Smooth muscle cell (in vitro differentiated cells): ENCODE measurements at regions not wholly inside any gene's neighbourhood (a gene's known extent, or its start where the extent isn't known, plus 50 kb on each side); places are given as distances from the start of the nearest gene placed in this dataset.

ENCODE experiments used
- DNase-seq: peaks from one replicate; lab custom pipeline; 2025; ENCODE audit not compliant: unreplicated experiment; lab: John Stamatoyannopoulos, UW
- H2AFZ ChIP-seq: fragments of 200-600 bp; sonication (generic); 2 replicates; pipeline ENCODE4 v1.6.0; 2016; ENCODE audit warnings: antibody characterized with exemption, low read depth, mild to moderate bottlenecking
- H3F3A ChIP-seq: fragments of 200-600 bp; sonication (generic); 2 replicates; pipeline ENCODE4 v1.6.0; 2017; ENCODE audit warnings: antibody characterized with exemption, low read depth
- H3K27ac ChIP-seq: fragments of 200-600 bp; sonication (generic); 2 replicates; pipeline ENCODE4 v1.5.1; 2016; ENCODE audit warnings: low read depth, mild to moderate bottlenecking
- H3K27me3 ChIP-seq: fragments of 200-600 bp; sonication (generic); 2 replicates; pipeline ENCODE4 v1.6.1; 2016; ENCODE audit warnings: low read depth, mild to moderate bottlenecking
- H3K36me3 ChIP-seq: fragments of 200-600 bp; sonication (generic); 2 replicates; pipeline ENCODE4 v1.5.1; 2016; ENCODE audit warnings: low read depth
- H3K4me1 ChIP-seq: fragments of 200-600 bp; sonication (generic); 2 replicates; pipeline ENCODE4 v1.5.1; 2016; ENCODE audit warnings: low read depth
- H3K4me2 ChIP-seq: fragments of 200-600 bp; sonication (generic); 2 replicates; pipeline ENCODE4 v1.6.0; 2016; ENCODE audit warnings: mild to moderate bottlenecking
- H3K4me3 ChIP-seq: fragments of 200-600 bp; sonication (generic); 2 replicates; pipeline ENCODE4 v1.5.1; 2016; ENCODE audit warnings: mild to moderate bottlenecking
- H3K79me2 ChIP-seq: fragments of 200-600 bp; sonication (generic); 2 replicates; pipeline ENCODE4 v1.6.0; 2016; ENCODE audit warnings: low read depth, mild to moderate bottlenecking
- H3K9ac ChIP-seq: fragments of 200-600 bp; sonication (generic); 2 replicates; pipeline ENCODE4 v1.6.0; 2016; ENCODE audit warnings: low read depth
- H3K9me3 ChIP-seq: fragments of 200-600 bp; sonication (generic); replicated peaks from 2 replicates; pipeline ENCODE4 v1.5.1; 2016; ENCODE audit warnings: low read depth
- H4K20me1 ChIP-seq: fragments of 200-600 bp; sonication (generic); 2 replicates; pipeline ENCODE4 v1.6.0; 2016; ENCODE audit warnings: low read depth
- CTCF ChIP-seq: fragments of 200-600 bp; sonication (generic); IDR thresholded peaks from 2 replicates; pipeline ENCODE4 v1.5.1; 2017; ENCODE audit warnings: borderline replicate concordance, mild to moderate bottlenecking, antibody characterized with exemption; ENCODE audit not compliant: insufficient read depth, poor library complexity, severe bottlenecking
- WGBS: methylation state at CpG from one replicate; pipeline ENCODE4 v1.1.7; 2016; ENCODE audit warnings: low lambda C conversion rate; 5-methylcytosine and 5-hydroxymethylcytosine counted together

GRCh38 chr13:22243469-22244163, 572.7 kb downstream of the FGF9 start:
- H3K4me2 ChIP-seq, result no peak overlapping the region

GRCh38 chr13:22252281-22252830, 581.5 kb downstream of the FGF9 start:
- Histone ChIP-seq H2AFZ (no peak overlapping the region), H3K27ac (no peak overlapping the region), H3K36me3 (no peaks in the 10 kb centered on the region), H4K20me1 (no peaks in the 10 kb centered on the region), H3K79me2 (no peaks in the 10 kb centered on the region), H3K27me3 (no peaks in the 10 kb centered on the region), H3K9me3 (no peaks in the 10 kb centered on the region), H3K4me3 (no peak overlapping the region), H3K4me2 (no peak overlapping the region), H3K4me1 (no peaks in the 10 kb centered on the region), H3K9ac (no peak overlapping the region), H3F3A (no peaks in the 10 kb centered on the region)
- TF ChIP-seq CTCF, result no peak
- DNase-seq, result no peak
- WGBS, result 79% methylated on average over 11 of the region's 11 CpGs

More at GRCh38 chr13:22243469-22244163, 572.7 kb downstream of the FGF9 start:
- Histone ChIP-seq H2AFZ (no peak overlapping the region), H3K27ac (no peak overlapping the region), H3K4me1 (peaks cover 6% of the 10 kb centered on the region), H3F3A (no peaks in the 10 kb centered on the region), H3K4me3 (no peak overlapping the region), H4K20me1 (no peaks in the 10 kb centered on the region), H3K36me3 (no peaks in the 10 kb centered on the region), H3K27me3 (no peaks in the 10 kb centered on the region), H3K9ac (no peak overlapping the region), H3K79me2 (no peaks in the 10 kb centered on the region), H3K9me3 (no peaks in the 10 kb centered on the region)
- no peak for TF ChIP-seq CTCF
- WGBS, result 81% methylated on average over 9 of the region's 9 CpGs
- no peak for DNase-seq

- H3K36me3 ChIP-seq, result no peaks in the 10 kb centered on the region
- TF ChIP-seq CTCF, result no peak
- no peak overlapping the region for H3K9ac ChIP-seq
- H3K9me3 ChIP-seq, result no peaks in the 10 kb centered on the region
- WGBS, result 97% methylated on average over 4 of the region's 4 CpGs
- no peaks in the 10 kb centered on the region for H3K79me2 ChIP-seq
- no peak overlapping the region for H3K4me2 ChIP-seq
- no peak overlapping the region for H3K27ac ChIP-seq
- no peak overlapping the region for H3K4me3 ChIP-seq
- H2AFZ ChIP-seq, result no peak overlapping the region
- H3K27me3 ChIP-seq, result no peaks in the 10 kb centered on the region
- H3F3A ChIP-seq, result no peaks in the 10 kb centered on the region
- H3K4me1 ChIP-seq, result no peaks in the 10 kb centered on the region
- H4K20me1 ChIP-seq, result no peaks in the 10 kb centered on the region
- DNase-seq, result no peak
Observed at GRCh38 chr13:22253107-22253506, 582.2 kb downstream of the FGF9 start.
